ENCODE measurements at regions not wholly inside any gene's neighbourhood (a gene's known extent, or its start where the extent isn't known, plus 50 kb on each side); places are given as distances from the start of the nearest gene placed in this dataset.
"Not testable (repeated sequence)": the region's sequence is repeated elsewhere in the genome, so short reads cannot be mapped to it uniquely, and the experiment has no call there.

DNA sequence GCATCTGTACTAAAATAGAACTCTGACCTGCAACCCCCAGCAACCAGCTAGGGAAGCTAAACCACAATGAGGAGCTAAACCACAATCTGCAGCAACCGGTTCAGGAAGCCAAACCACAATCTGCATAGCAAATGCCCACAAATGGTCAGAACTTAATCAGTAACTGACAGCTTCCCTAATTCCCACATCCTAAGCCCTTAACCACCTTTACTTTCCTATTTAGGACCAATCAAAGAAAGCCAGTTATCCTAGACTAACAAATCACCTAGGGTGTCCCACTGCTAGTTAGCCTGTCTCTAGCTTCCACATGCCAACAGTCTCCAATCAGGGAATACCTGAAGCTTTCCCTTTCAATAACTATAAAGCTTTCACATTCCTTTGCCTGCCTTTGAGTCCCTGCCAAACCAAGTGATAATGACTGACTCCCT, 424.6 kb upstream of the PTCHD4 start:
- no peak overlapping the region for H3K4me3 ChIP-seq (ENCODE audit: low read depth, low read length)
- TF ChIP-seq CTCF (IDR thresholded peaks at IDR 0.05; ENCODE audit: insufficient read depth, low read depth, low read length): no peak
- CTCF ChIA-PET: no interaction called here
- POLR2A ChIA-PET: no interaction called here
- H3K36me3 ChIP-seq (ENCODE audit: control insufficient read depth, insufficient read depth, low read length): no peaks in the 10 kb centered on the region
- H3K27me3 ChIP-seq (ENCODE audit: control insufficient read depth, insufficient read depth, low read length): peaks cover 2% of the 10 kb centered on the region; the same call in 1 of the 2 replicates
- DNase-seq (ENCODE audit: low read depth): no peak

- DNase-seq (ENCODE audit: low read depth); H3K27me3 ChIP-seq (ENCODE audit: control insufficient read depth, insufficient read depth, low read length); POLR2A ChIA-PET; CTCF ChIA-PET; H3K36me3 ChIP-seq (ENCODE audit: control insufficient read depth, insufficient read depth, low read length); H3K4me3 ChIP-seq (ENCODE audit: low read depth, low read length): not testable (repeated sequence)
These were observed 420.0 kb upstream of the PTCHD4 start for GRCh38 chr6:48530978-48531377.

GRCh38 chr6:48525849-48526248, 414.9 kb upstream of the PTCHD4 start:
- no peaks in the 10 kb centered on the region for H3K36me3 ChIP-seq (ENCODE audit: control insufficient read depth, insufficient read depth, low read length)
- H3K4me3 ChIP-seq (ENCODE audit: low read depth, low read length): no peak overlapping the region
- ChIA-PET CTCF (no interaction called here), POLR2A (no interaction called here)
- no peaks in the 10 kb centered on the region; the same call in 1 of the 2 replicates for H3K27me3 ChIP-seq (ENCODE audit: control insufficient read depth, insufficient read depth, low read length)
- DNase-seq (ENCODE audit: low read depth): no peak
- no peak for TF ChIP-seq CTCF (IDR thresholded peaks at IDR 0.05; ENCODE audit: insufficient read depth, low read depth, low read length)

DNA sequence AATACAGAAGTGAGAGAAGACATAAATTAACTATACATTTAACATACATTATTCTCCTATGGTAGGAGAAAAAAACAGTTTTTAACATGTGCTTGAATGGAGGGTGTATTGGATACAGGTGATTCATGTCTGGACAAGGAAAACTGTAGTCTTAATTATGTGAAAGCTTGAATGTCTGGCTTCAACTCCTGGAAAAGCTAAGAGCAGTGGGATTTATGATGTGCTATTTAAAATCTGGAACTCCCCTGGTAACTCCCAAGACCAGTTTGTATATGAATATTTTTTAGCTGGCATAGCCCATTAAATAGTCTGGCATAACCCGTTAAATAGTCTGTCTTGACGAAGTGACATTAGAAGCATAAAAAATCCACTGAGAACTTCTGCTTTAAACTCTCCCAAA, 410.0 kb upstream of the PTCHD4 start:
- ChIA-PET POLR2A (no interaction called here), CTCF (no interaction called here)
- H3K36me3 ChIP-seq (ENCODE audit: control insufficient read depth, insufficient read depth, low read length): no peaks in the 10 kb centered on the region
- no peaks in the 10 kb centered on the region; the same call in 1 of the 2 replicates for H3K27me3 ChIP-seq (ENCODE audit: control insufficient read depth, insufficient read depth, low read length)
- no peak overlapping the region for H3K4me3 ChIP-seq (ENCODE audit: low read depth, low read length)
- TF ChIP-seq CTCF (IDR thresholded peaks at IDR 0.05; ENCODE audit: insufficient read depth, low read depth, low read length): no peak
- no peak for DNase-seq (ENCODE audit: low read depth)

- no peak for DNase-seq (ENCODE audit: low read depth)
- Histone ChIP-seq H3K36me3 (ENCODE audit: control insufficient read depth, insufficient read depth, low read length) (no peaks in the 10 kb centered on the region), H3K27me3 (ENCODE audit: control insufficient read depth, insufficient read depth, low read length) (no peaks in the 10 kb centered on the region), H3K4me3 (ENCODE audit: low read depth, low read length) (no peak overlapping the region)
- ChIA-PET CTCF (no interaction called here), POLR2A (no interaction called here)
- TF ChIP-seq CTCF (IDR thresholded peaks at IDR 0.05; ENCODE audit: insufficient read depth, low read depth, low read length): no peak
These were observed 401.4 kb upstream of the PTCHD4 start for GRCh38 chr6:48512390-48512789.

GRCh38 chr6:48511378-48511777, 400.4 kb upstream of the PTCHD4 start:
- ChIA-PET CTCF (no interaction called here), POLR2A (no interaction called here)
- Histone ChIP-seq H3K36me3 (ENCODE audit: control insufficient read depth, insufficient read depth, low read length) (no peaks in the 10 kb centered on the region), H3K4me3 (ENCODE audit: low read depth, low read length) (no peak overlapping the region), H3K27me3 (ENCODE audit: control insufficient read depth, insufficient read depth, low read length) (no peaks in the 10 kb centered on the region)
- DNase-seq (ENCODE audit: low read depth): no peak
- no peak for TF ChIP-seq CTCF (IDR thresholded peaks at IDR 0.05; ENCODE audit: insufficient read depth, low read depth, low read length)

All from BJ (cell line).